ENCODE measurements at regions not wholly inside any gene's neighbourhood (a gene's known extent, or its start where the extent isn't known, plus 50 kb on each side); places are given as distances from the start of the nearest gene placed in this dataset.

DNA sequence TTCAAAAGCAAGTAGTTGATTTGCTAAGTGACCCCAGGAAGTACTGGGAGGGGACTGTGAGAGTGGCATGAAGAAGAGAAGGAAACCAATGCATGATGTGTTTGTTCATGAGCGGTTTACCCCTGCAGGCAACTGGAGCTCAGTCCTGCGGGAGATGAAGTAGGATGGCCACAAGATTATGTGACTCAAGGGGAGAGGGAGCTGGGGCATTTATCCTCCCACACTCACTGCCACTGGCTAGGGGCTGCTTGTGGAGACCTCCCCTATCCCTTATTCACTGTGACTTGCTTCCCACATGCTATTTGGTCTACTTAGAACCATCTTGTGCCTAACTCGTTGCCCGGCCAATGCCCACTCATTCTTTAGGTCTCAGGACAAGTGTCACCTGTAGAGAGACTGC is 60.6 kb upstream of the TRIO start:
- Mint-ChIP-seq H3K27me3 (ENCODE audit: unreplicated experiment) (no peaks in the 10 kb centered on the region), H3K27ac (ENCODE audit: unreplicated experiment) (no peak overlapping the region), H3K9me3 (ENCODE audit: unreplicated experiment) (no peaks in the 10 kb centered on the region), H3K4me3 (ENCODE audit: unreplicated experiment) (no peak overlapping the region), H3K36me3 (ENCODE audit: unreplicated experiment) (no peaks in the 10 kb centered on the region), H3K4me1 (ENCODE audit: unreplicated experiment) (no peaks in the 10 kb centered on the region)
- DNase-seq (ENCODE audit: extremely low spot score, unreplicated experiment), result no peak
- TF ChIP-seq CTCF (IDR thresholded peaks at IDR 0.05), result no peak

DNA sequence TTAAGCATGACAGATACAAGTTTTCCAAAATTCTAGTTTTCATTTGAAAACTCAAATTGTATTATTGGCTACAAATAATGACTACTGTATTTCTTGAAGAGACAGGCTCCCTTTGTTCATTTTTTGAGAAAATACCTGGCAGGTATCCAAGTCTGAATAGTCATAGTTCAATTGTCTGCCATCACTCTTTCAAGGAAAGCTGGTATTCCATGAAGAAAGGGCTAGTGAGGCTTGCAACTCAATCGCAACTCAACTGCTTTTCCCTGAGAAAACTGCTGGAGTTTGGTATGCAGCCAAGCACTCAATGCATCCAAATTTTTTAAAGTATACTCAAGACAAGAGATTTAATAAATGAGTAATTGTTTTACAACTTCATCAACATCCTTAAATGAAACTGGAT is 61.4 kb upstream of the TRIO start:
- Mint-ChIP-seq H3K36me3 (ENCODE audit: unreplicated experiment) (no peaks in the 10 kb centered on the region), H3K9me3 (ENCODE audit: unreplicated experiment) (no peaks in the 10 kb centered on the region), H3K4me1 (ENCODE audit: unreplicated experiment) (no peaks in the 10 kb centered on the region), H3K27me3 (ENCODE audit: unreplicated experiment) (no peaks in the 10 kb centered on the region), H3K4me3 (ENCODE audit: unreplicated experiment) (no peak overlapping the region), H3K27ac (ENCODE audit: unreplicated experiment) (no peak overlapping the region)
- DNase-seq (ENCODE audit: extremely low spot score, unreplicated experiment), result no peak
- TF ChIP-seq CTCF (IDR thresholded peaks at IDR 0.05), result no peak

- Mint-ChIP-seq H3K36me3 (ENCODE audit: unreplicated experiment) (no peaks in the 10 kb centered on the region), H3K9me3 (ENCODE audit: unreplicated experiment) (no peaks in the 10 kb centered on the region), H3K4me3 (ENCODE audit: unreplicated experiment) (no peak overlapping the region), H3K4me1 (ENCODE audit: unreplicated experiment) (peaks cover 2% of the 10 kb centered on the region), H3K27ac (ENCODE audit: unreplicated experiment) (no peak overlapping the region), H3K27me3 (ENCODE audit: unreplicated experiment) (no peaks in the 10 kb centered on the region)
- TF ChIP-seq CTCF (IDR thresholded peaks at IDR 0.05), result no peak
- DNase-seq (ENCODE audit: extremely low spot score, unreplicated experiment), result no peak
These were observed 64.4 kb upstream of the TRIO start for GRCh38 chr5:14078716-14079115.

- H3K9me3 Mint-ChIP-seq (ENCODE audit: unreplicated experiment), result no peaks in the 10 kb centered on the region
- no peaks in the 10 kb centered on the region for H3K36me3 Mint-ChIP-seq (ENCODE audit: unreplicated experiment)
- H3K4me1 Mint-ChIP-seq (ENCODE audit: unreplicated experiment), result peaks cover 2% of the 10 kb centered on the region
- no peak for TF ChIP-seq CTCF (IDR thresholded peaks at IDR 0.05)
- no peaks in the 10 kb centered on the region for H3K27me3 Mint-ChIP-seq (ENCODE audit: unreplicated experiment)
- no peak overlapping the region for H3K4me3 Mint-ChIP-seq (ENCODE audit: unreplicated experiment)
- no peak for DNase-seq (ENCODE audit: extremely low spot score, unreplicated experiment)
- H3K27ac Mint-ChIP-seq (ENCODE audit: unreplicated experiment), result no peak overlapping the region
These were observed 65.6 kb upstream of the TRIO start for GRCh38 chr5:14077501-14077900.

- no peaks in the 10 kb centered on the region for H3K27me3 Mint-ChIP-seq (ENCODE audit: unreplicated experiment)
- TF ChIP-seq CTCF (IDR thresholded peaks at IDR 0.05), result no peak
- H3K9me3 Mint-ChIP-seq (ENCODE audit: unreplicated experiment), result no peaks in the 10 kb centered on the region
- no peak overlapping the region for H3K27ac Mint-ChIP-seq (ENCODE audit: unreplicated experiment)
- H3K4me3 Mint-ChIP-seq (ENCODE audit: unreplicated experiment), result no peak overlapping the region
- H3K36me3 Mint-ChIP-seq (ENCODE audit: unreplicated experiment), result no peaks in the 10 kb centered on the region
- DNase-seq (ENCODE audit: extremely low spot score, unreplicated experiment), result no peak
- peaks cover 3% of the 10 kb centered on the region for H3K4me1 Mint-ChIP-seq (ENCODE audit: unreplicated experiment)
These were observed 66.6 kb upstream of the TRIO start for GRCh38 chr5:14076561-14076960.
